Fibroblast of pulmonary artery (primary cell): ENCODE measurements at regions not wholly inside any gene's neighbourhood (a gene's known extent, or its start where the extent isn't known, plus 50 kb on each side); places are given as distances from the start of the nearest gene placed in this dataset.

Experiments
- DNase-seq: peaks from one replicate; pipeline ENCODE4 v3.0.0-alpha.2; 2010; ENCODE audit warnings: low read depth
- H3K4me3 ChIP-seq: replicated peaks from 2 replicates; pipeline ENCODE4 v1.5.1; 2011; ENCODE audit warnings: low read depth, mild to moderate bottlenecking, control low read depth, low read length, moderate library complexity
- CTCF ChIP-seq: IDR thresholded peaks from 2 replicates; pipeline ENCODE4 v1.5.1; 2011; ENCODE audit warnings: mild to moderate bottlenecking, control low read depth, low read length, inconsistent platforms; ENCODE audit errors: missing control alignments

GRCh38 chr13:39968646-39969475 is 313.4 kb downstream of the COG6 start:
- H3K4me3 ChIP-seq, result no peak overlapping the region
- DNase-seq, result no peak
- TF ChIP-seq CTCF, result no peak

- TF ChIP-seq CTCF, result no peak
- H3K4me3 ChIP-seq, result no peak overlapping the region
- no peak for DNase-seq
Observed at GRCh38 chr13:39970177-39970846, 314.9 kb downstream of the COG6 start.

GRCh38 chr13:39971526-39971925 is 316.1 kb downstream of the COG6 start:
- DNase-seq, result no peak
- no peak overlapping the region for H3K4me3 ChIP-seq
- no peak for TF ChIP-seq CTCF

- no peak for TF ChIP-seq CTCF
- H3K4me3 ChIP-seq, result no peak overlapping the region
- no peak for DNase-seq
Observed at GRCh38 chr13:39976481-39976880, 321.0 kb downstream of the COG6 start.

- TF ChIP-seq CTCF, result no peak
- no peak overlapping the region for H3K4me3 ChIP-seq
- DNase-seq, result no peak
Observed at GRCh38 chr13:39981056-39981455, 325.6 kb downstream of the COG6 start.

GRCh38 chr13:39982745-39983144 is 327.3 kb downstream of the COG6 start:
- H3K4me3 ChIP-seq, result no peak overlapping the region
- no peak for TF ChIP-seq CTCF
- DNase-seq, result no peak
